GM18861 (cell line): ENCODE measurements at regions not wholly inside any gene's neighbourhood (a gene's known extent, or its start where the extent isn't known, plus 50 kb on each side); places are given as distances from the start of the nearest gene placed in this dataset.

Experiments
- ATAC-seq: cut with Tn5 transposase; IDR thresholded peaks from one replicate; pipeline ENCODE4 v1.9.1; 2021; ENCODE audit not compliant: unreplicated experiment

- ATAC-seq, result no peak
These were observed 125.3 kb upstream of the STMND1 start for GRCh38 chr6:16976385-16977183.

DNA sequence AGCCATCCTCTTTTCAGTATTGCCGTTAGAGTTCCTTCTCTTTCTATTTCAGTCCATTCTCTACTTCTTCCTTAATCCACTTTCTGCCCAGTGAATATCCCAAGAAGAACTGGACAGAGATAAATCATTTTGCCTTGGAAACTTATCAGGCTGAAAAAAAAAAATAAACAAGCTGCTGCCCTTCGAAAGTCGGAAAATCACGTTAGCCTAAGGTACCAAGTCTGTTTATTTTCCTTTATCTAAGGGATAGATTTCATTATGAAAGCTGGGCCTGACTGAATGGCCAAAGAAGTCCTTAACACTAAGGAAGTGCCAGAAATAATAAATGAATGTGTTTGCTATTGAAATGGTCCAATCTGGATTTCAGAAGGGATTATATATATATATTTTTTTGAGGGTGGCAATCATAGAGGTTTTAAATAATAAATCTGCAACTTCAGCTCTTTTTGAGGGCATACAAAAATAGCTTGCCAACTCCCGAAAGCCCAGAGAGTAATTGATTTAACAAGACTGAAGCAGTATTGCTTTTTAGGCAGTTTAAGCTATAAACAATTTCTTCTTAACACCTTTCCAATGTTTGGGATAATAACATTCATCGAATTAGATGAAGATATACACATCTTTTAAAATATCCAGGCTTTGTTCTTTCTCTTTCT is 127.0 kb upstream of the STMND1 start:
- ATAC-seq, result no peak

- no peak for ATAC-seq
These were observed 127.5 kb upstream of the STMND1 start for GRCh38 chr6:16974387-16974673.

DNA sequence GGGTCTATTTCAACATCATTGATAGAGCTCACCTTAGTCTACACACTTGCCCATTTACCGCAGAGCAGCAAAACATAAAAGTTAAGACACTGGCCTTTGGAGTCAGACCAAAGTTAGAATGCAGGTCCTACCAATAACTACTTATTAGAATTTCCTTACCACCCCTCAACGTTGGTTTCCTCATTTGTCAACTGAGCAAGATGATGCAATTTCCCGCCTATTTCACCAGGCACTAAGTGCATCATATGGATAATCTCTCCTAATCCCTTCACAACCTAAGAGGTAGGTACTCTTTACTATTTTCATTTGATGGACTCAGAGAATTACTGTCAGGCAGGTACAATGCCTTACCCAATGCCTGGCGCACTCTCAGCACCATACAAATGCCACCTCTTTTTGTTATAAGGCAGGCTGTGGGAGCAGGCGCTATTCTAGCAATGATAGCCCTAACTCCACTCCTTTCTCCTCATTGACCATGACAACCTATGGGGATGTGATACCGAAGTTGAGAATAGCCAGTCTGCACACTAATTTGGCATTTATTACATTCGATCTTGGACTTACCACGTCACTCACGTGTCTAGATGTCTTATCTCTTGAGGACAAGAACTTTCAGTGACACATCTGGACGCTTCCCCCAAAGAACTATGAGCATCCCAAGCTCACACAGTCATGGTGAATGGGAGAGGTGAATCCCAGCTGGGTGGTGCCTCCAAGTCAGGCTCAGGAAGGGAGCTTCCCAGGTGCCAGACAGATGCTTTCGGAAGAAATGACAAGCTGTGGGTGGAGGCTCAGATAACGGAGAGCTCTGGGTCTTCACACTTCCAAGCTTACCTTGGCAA is 128.1 kb upstream of the STMND1 start:
- ATAC-seq, result no peak

DNA sequence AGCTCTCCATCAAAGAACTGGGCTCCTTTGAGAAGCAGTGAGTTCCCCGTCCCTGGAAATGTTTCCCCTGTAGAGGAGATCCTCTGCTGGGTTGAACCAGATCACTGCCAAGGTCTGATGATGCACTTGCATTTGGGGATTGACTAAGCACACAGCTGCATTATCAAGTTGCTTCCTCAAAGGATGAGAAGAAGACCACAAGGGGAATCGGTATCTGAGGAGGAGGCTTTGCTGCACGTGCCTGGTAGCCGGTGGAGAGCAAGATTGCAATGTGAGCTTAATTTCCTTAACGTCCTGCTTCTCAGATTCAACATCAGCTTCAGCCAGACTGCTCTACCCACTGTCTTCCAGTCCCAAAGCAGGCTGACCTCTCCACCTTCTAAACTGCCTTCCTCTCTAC is 128.8 kb upstream of the STMND1 start:
- ATAC-seq, result no peak

DNA sequence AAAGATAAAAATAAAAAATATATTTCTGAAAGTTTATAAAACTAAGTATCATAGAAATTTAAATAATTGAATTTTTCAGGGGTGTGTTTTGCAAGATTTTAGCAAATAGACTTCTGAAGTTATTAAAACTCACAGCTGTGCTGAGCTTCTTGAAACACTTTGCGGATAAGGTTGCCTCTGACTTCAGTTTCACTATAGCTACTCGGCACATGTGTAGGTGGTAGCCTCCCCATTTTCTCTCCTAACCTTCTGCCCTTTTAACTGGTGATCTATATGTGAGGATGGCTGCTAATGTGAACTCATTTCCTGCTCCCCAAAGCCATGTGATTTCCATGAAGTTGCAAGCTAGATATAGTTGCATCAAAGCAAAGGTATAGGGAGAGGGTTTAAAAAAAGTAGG is 129.3 kb upstream of the STMND1 start:
- ATAC-seq, result no peak

- no peak for ATAC-seq
These were observed 131.9 kb upstream of the STMND1 start for GRCh38 chr6:16969699-16970655.

DNA sequence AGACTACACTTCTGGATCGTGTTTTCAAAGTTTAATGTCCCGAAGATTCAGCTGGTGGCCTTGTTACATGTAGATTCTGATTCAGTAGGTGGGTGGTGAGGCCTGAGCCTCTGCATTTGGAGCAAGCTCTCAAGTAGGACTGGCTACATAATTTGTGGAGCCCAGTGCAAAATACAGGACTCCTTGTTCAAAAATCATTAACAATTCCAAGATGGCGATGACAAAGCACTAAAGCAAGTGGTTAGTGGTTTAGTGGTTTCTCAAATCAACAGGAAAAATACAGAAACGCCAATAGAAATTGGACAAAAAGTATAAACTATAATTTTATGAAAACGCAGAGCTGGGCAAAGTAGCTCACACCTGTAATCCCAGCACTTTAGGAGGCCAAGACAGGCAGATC is 133.7 kb upstream of the STMND1 start:
- ATAC-seq, result no peak

DNA sequence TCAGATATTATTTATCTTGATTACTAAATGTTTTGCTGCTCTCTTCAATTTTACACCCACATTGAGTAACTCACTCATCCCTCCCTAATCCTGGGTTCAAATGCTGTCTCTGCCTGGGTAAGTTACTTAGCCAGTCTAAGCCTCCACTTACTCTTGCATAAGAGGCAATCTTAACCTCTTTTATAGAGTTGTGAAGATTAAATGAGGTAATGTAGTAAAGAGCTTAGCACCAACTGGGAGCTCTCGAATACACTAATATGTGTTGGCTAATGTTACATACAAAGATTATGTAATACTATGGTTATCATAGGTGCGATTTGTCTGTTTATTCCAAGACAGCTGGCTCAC is 134.4 kb upstream of the STMND1 start:
- ATAC-seq, result no peak

DNA sequence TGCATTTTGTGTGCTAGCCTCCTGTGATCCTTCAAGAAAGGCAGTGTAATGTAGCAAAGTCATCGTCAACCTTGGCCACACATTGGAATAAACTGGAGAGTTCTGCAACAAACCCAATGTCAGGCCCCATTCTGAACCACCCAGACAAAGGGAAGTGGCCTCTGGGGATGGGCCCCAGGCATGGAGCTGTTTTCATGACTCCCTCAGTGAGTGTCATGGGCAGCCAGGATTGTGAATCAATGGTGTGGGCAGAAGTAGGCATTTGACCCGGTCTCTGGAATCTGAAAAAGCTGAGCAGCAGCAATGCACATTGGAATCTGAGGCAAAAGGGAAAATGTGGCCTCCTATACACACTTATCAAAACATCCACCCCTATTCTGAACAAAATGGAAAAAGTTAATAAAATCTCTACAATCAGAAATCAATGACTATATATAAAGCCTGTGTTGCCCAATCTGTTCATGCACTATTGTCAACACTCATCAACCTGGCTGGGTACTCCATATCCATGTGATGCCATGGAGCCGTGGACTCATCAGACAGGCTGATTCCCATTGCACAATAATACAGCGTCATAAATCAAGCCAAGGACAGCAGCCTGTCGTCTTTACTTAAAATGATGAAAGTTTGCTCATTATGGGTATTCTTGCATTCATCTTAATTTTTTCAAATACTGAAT is 134.9 kb upstream of the STMND1 start:
- ATAC-seq, result no peak

GRCh38 chr6:16965689-16966088 is 136.2 kb upstream of the STMND1 start:
- no peak for ATAC-seq

DNA sequence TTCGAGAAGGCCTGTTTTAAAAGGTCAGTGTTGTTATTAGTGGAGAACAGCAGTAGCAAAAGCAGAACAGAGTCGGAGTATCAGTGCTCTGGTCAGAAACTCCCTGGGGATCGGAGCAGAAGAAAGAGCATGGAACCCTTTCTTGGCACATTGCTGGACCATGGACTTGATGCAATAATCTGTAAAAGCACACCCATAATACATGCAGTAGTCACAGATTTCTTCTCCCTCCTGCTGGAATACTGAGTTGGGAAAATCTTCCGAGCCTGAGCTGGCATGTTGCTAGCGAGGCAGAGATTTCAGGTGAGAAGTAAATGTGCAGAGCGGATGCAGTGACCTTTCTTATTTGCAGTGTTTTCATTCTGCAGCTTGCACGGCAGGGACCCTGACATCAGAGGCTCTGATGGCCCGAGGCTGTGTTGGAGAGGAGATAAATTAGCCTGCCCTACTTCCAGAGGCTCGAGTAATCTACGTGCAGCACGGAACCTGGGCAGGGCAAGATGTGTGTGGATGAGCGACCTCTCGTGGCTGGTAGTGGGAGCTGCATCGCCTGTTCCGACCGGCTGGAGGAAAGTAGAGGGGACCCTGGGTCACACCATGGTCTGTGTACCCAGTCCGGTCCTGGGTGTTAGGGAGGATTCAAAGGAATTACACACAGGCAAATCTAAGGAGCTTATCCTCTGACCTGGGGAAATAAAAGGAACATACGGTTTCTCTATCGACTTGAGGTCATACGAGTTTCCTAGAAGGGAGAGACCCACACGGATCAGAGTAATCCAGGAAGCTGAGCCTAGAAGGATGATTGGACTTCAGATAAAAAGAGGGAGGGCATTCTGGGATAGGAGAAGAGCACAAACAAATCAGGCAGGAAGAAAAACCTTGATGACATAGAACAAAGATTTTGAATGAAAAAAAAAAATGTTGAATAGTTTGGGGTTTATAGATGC is 137.0 kb upstream of the STMND1 start:
- ATAC-seq, result peak; percentile 83

GRCh38 chr6:16961577-16961976 is 140.3 kb upstream of the STMND1 start:
- ATAC-seq, result no peak

DNA sequence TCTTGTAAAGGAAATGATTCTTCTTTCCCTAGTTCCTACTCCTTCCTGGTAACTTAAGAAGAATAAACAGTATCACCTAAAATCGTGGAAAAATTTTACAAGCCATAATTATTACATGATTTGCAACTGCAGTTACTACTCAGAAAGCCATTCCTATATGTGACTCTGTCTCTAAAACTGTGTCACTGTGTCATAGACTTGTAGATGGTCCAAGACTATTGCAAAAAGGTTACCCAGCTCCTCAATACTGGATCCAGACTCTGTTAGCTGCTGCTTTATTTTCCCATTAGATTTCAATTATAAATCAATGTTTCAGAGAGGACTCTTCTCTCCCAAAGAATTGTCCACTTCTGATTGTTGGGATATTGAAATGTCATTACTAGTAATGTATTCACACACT is 142.1 kb upstream of the STMND1 start:
- ATAC-seq, result no peak

GRCh38 chr6:16956361-16956760 is 145.5 kb upstream of the STMND1 start:
- ATAC-seq, result no peak

GRCh38 chr6:16955899-16956298 is 146.0 kb upstream of the STMND1 start:
- no peak for ATAC-seq

GRCh38 chr6:16953905-16954304 is 147.9 kb upstream of the STMND1 start:
- no peak for ATAC-seq

GRCh38 chr6:16953446-16953845 is 148.4 kb upstream of the STMND1 start:
- no peak for ATAC-seq

- ATAC-seq, result no peak
These were observed 150.9 kb upstream of the STMND1 start for GRCh38 chr6:16950825-16951495.
